Liver (tissue), 8 donors: ENCODE measurements at regions not wholly inside any gene's neighbourhood (a gene's known extent, or its start where the extent isn't known, plus 50 kb on each side); places are given as distances from the start of the nearest gene placed in this dataset.
"Not testable (repeated sequence)": the region's sequence is repeated elsewhere in the genome, so short reads cannot be mapped to it uniquely, and the experiment has no call there.

Source experiments
- DNase-seq: peaks from one replicate; pipeline ENCODE4 v3.0.0-alpha.2; 2017; ENCODE audit warnings: low spot score
- H3K27ac ChIP-seq, 2 donors: one replicate each; pipeline ENCODE4 v1.7.0; 2013; ENCODE audit warnings: inconsistent platforms in 2 of 2, low read length in 2 of 2, control low read depth in 1 of 2, low read depth in 1 of 2, mild to moderate bottlenecking in 1 of 2
- H3K27me3 ChIP-seq, 4 donors: one replicate each; pipeline versions ENCODE4 v1.6.1 to v1.7.0; 2013; ENCODE audit warnings: low read length in 3 of 4, inconsistent platforms in 1 of 4, mild to moderate bottlenecking in 1 of 4, moderate library complexity in 1 of 4; ENCODE audit not compliant: control insufficient read depth in 4 of 4, insufficient read depth in 4 of 4
- H3K36me3 ChIP-seq, 4 donors: one replicate each; pipeline versions ENCODE4 v1.6.1 to v1.7.0; 2013; ENCODE audit warnings: low read length in 3 of 4, mild to moderate bottlenecking in 3 of 4, low read depth in 1 of 4, moderate library complexity in 1 of 4; ENCODE audit not compliant: control insufficient read depth in 4 of 4, insufficient read depth in 3 of 4
- H3K4me1 ChIP-seq, 4 donors: one replicate each; pipeline versions ENCODE4 v1.6.1 to v1.7.0; 2013; ENCODE audit warnings: low read length in 3 of 4, mild to moderate bottlenecking in 3 of 4, moderate library complexity in 1 of 4; ENCODE audit not compliant: control insufficient read depth in 4 of 4, insufficient read depth in 4 of 4
- H3K4me3 ChIP-seq, 3 donors: one replicate each; pipeline versions ENCODE4 v1.6.1 to v1.7.0; 2013; ENCODE audit warnings: low read length in 3 of 3, control low read depth in 1 of 3, low read depth in 1 of 3, mild to moderate bottlenecking in 1 of 3
- H3K9ac ChIP-seq, 2 donors: one replicate each; pipeline ENCODE4 v1.7.0; 2013; ENCODE audit warnings: low read length in 2 of 2, mild to moderate bottlenecking in 2 of 2, moderate library complexity in 2 of 2, control low read depth in 1 of 2, low read depth in 1 of 2
- H3K9me3 ChIP-seq, 4 donors: one replicate each; pipeline versions ENCODE4 v1.6.1 to v1.7.0; 2013; ENCODE audit warnings: low read length in 3 of 4; ENCODE audit not compliant: control insufficient read depth in 4 of 4
- EGR1 ChIP-seq, 2 donors: IDR thresholded peaks; 2 replicates each; pipeline ENCODE4 v1.6.1; 2016 to 2018; ENCODE audit warnings: antibody characterized with exemption in 2 of 2, low read depth in 2 of 2
- HNF4G ChIP-seq: IDR thresholded peaks from 2 replicates; pipeline ENCODE4 v1.6.1; 2016; ENCODE audit warnings: antibody characterized with exemption
- RAD21 ChIP-seq, 2 donors: IDR thresholded peaks; 2 replicates each; pipeline ENCODE4 v1.6.1; 2016; ENCODE audit warnings: antibody characterized with exemption in 2 of 2, mild to moderate bottlenecking in 2 of 2
- RXRA ChIP-seq, 2 donors: IDR thresholded peaks; 2 replicates each; pipeline ENCODE4 v1.6.1; 2017 to 2018; ENCODE audit warnings: antibody characterized with exemption in 2 of 2, mild to moderate bottlenecking in 1 of 2
- YY1 ChIP-seq: IDR thresholded peaks from 2 replicates; pipeline ENCODE4 v1.6.1; 2016; ENCODE audit warnings: antibody characterized with exemption, mild to moderate bottlenecking
- WGBS: extraction: QIAGEN DNeasy Blood & Tissue Kit; methylation state at CpG from one replicate; pipeline ENCODE4 v1.1.7; 2013; 5-methylcytosine and 5-hydroxymethylcytosine counted together
- TF ChIP-seq, protein P1 (sequence below): fragments of 150-350 bp; IDR thresholded peaks from 2 replicates; pipeline ENCODE4 v1.5.1; 2017; ENCODE audit warnings: improper control_type of control experiment, low read depth, low read length; ENCODE audit not compliant: missing input control
- TF ChIP-seq, protein P2 (sequence below): IDR thresholded peaks from 2 replicates; pipeline ENCODE4 v1.6.1; 2016; ENCODE audit warnings: antibody characterized with exemption, mild to moderate bottlenecking
- TF ChIP-seq, protein P3 (sequence below): IDR thresholded peaks from 2 replicates; pipeline ENCODE4 v1.6.1; 2016; ENCODE audit warnings: antibody characterized with exemption
- TF ChIP-seq, protein P4 (sequence below): IDR thresholded peaks from 2 replicates; pipeline ENCODE4 v1.6.1; 2016; ENCODE audit warnings: antibody characterized with exemption
- donor health status: healthy.
- donor health status: healthy.
- donor health status: healthy.
- donor health status: healthy.
- donor health status: healthy.

DNA sequence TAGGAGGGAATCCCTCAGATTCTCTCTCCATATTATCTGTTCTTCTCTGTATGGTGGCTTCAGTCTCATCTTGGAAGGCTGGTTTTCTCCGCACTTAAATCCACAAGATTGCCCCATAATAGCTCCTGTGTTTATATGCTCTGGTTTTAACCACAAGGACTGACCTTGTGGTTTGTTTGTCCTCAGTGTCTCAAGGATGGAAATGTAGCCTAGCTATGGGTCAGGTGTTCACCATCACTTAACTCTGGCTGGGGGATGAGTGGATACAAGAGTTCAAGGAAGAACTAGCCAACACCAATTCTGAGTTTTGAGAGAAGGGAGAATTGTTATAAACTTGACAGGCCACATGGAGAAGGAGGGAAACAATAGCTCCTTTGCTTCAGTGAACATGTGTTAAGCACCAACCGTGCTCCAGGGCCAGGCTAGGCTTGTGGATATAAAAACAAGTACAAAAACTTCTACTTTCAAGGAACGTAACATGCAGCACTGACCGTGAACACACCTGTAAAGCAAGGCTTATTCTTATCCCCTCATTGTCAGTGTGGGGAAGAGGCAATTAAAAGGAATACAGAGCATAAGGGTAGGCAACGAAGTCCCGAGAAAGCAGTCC is 75.6 kb upstream of the VLDLR start (continued):
- TF ChIP-seq HNF4G, result no peak

DNA sequence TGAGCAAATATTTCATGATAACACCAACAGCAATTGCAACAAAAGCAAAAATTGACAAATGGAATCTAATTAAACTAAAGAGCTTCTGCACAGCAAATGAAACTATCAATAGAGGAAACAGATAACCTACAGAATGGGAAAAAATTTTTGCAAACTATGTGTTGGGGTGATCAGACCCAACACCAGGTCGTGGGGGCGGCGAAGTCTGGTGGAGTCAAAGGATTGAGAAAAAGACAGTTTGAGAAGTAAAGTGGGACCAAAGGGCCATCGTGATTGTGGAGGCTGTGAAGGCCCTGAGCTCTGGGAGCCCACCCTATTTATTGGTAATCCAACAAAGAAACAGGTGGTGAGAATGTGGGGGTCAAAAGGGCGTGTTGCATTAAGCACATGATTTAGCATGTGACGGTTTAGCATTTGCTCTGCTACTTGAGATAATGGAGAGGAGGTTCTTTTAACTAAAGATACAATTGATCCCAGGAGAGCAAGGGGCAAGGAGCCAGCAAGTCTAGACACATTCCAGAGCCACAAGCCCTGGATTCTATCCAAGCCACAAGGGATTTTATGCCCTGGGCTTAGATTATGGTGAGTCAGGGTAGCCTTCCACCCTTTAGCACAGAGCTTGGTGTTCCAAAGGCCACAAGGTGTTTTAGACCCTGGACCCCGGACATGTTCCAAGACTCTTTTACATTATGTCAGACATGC is 65.5 kb upstream of the VLDLR start:
- not testable (repeated sequence) for H3K9me3 ChIP-seq, H3K27ac ChIP-seq, H3K4me1 ChIP-seq, DNase-seq, H3K27me3 ChIP-seq, H3K9ac ChIP-seq, H3K4me3 ChIP-seq, H3K36me3 ChIP-seq
- 87% methylated on average over 7 of the region's 7 CpGs for WGBS

DNA sequence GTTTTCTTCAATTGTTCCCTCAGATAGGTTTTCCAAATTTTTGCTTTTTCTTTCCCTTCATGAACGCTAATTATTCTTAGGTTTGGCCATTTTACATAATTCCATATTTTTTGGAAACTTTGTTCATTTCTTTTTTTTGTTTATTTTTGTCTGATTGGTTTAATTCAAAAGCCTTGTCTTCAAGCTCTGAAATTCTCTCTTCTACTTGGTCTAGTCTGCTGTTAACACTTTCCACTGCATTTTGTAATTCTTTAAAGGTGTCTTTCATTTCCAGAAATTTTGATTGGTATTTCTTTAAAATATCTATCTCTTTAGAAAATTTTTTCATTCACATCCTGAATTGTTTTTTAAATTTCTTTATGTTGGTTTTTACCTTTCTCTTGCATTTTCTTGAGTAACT is 63.9 kb upstream of the VLDLR start:
- whole genome bisulfite sequencing, result 96% methylated on average over 1 of the region's 1 CpG

More for the DNA sequence above, 63.9 kb upstream of the VLDLR start:
- H3K9me3 ChIP-seq, result no peaks in the 10 kb centered on the region
- TF ChIP-seq YY1, result no peak
- TF ChIP-seq, protein P1, sequence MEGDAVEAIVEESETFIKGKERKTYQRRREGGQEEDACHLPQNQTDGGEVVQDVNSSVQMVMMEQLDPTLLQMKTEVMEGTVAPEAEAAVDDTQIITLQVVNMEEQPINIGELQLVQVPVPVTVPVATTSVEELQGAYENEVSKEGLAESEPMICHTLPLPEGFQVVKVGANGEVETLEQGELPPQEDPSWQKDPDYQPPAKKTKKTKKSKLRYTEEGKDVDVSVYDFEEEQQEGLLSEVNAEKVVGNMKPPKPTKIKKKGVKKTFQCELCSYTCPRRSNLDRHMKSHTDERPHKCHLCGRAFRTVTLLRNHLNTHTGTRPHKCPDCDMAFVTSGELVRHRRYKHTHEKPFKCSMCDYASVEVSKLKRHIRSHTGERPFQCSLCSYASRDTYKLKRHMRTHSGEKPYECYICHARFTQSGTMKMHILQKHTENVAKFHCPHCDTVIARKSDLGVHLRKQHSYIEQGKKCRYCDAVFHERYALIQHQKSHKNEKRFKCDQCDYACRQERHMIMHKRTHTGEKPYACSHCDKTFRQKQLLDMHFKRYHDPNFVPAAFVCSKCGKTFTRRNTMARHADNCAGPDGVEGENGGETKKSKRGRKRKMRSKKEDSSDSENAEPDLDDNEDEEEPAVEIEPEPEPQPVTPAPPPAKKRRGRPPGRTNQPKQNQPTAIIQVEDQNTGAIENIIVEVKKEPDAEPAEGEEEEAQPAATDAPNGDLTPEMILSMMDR, result no peak
- TF ChIP-seq RAD21 (IDR thresholded peaks at IDR 0.05), result no peak
- TF ChIP-seq RXRA (IDR thresholded peaks at IDR 0.05), result no peak
- TF ChIP-seq, protein P2, sequence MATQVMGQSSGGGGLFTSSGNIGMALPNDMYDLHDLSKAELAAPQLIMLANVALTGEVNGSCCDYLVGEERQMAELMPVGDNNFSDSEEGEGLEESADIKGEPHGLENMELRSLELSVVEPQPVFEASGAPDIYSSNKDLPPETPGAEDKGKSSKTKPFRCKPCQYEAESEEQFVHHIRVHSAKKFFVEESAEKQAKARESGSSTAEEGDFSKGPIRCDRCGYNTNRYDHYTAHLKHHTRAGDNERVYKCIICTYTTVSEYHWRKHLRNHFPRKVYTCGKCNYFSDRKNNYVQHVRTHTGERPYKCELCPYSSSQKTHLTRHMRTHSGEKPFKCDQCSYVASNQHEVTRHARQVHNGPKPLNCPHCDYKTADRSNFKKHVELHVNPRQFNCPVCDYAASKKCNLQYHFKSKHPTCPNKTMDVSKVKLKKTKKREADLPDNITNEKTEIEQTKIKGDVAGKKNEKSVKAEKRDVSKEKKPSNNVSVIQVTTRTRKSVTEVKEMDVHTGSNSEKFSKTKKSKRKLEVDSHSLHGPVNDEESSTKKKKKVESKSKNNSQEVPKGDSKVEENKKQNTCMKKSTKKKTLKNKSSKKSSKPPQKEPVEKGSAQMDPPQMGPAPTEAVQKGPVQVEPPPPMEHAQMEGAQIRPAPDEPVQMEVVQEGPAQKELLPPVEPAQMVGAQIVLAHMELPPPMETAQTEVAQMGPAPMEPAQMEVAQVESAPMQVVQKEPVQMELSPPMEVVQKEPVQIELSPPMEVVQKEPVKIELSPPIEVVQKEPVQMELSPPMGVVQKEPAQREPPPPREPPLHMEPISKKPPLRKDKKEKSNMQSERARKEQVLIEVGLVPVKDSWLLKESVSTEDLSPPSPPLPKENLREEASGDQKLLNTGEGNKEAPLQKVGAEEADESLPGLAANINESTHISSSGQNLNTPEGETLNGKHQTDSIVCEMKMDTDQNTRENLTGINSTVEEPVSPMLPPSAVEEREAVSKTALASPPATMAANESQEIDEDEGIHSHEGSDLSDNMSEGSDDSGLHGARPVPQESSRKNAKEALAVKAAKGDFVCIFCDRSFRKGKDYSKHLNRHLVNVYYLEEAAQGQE, result no peak
- TF ChIP-seq, protein P3, sequence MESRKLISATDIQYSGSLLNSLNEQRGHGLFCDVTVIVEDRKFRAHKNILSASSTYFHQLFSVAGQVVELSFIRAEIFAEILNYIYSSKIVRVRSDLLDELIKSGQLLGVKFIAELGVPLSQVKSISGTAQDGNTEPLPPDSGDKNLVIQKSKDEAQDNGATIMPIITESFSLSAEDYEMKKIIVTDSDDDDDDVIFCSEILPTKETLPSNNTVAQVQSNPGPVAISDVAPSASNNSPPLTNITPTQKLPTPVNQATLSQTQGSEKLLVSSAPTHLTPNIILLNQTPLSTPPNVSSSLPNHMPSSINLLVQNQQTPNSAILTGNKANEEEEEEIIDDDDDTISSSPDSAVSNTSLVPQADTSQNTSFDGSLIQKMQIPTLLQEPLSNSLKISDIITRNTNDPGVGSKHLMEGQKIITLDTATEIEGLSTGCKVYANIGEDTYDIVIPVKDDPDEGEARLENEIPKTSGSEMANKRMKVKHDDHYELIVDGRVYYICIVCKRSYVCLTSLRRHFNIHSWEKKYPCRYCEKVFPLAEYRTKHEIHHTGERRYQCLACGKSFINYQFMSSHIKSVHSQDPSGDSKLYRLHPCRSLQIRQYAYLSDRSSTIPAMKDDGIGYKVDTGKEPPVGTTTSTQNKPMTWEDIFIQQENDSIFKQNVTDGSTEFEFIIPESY, result no peak
- TF ChIP-seq EGR1 (IDR thresholded peaks at IDR 0.05; ENCODE audit: low read depth in 2 of 2), result no peak
- TF ChIP-seq, protein P4, sequence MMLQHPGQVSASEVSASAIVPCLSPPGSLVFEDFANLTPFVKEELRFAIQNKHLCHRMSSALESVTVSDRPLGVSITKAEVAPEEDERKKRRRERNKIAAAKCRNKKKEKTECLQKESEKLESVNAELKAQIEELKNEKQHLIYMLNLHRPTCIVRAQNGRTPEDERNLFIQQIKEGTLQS, result no peak
- no peaks in the 10 kb centered on the region for H3K36me3 ChIP-seq
- no peak overlapping the region for H3K27ac ChIP-seq
- DNase-seq, result no peak
- no peak overlapping the region for H3K4me3 ChIP-seq
- no peak overlapping the region for H3K9ac ChIP-seq
- no peaks in the 10 kb centered on the region for H3K27me3 ChIP-seq
- peaks cover 0 to 3% (median 0%) of the 10 kb centered on the region in 4 donors for H3K4me1 ChIP-seq
